Cardiac fibroblast (primary cell): ENCODE measurements at regions not wholly inside any gene's neighbourhood (a gene's known extent, or its start where the extent isn't known, plus 50 kb on each side); places are given as distances from the start of the nearest gene placed in this dataset.
"Not testable (repeated sequence)": the region's sequence is repeated elsewhere in the genome, so short reads cannot be mapped to it uniquely, and the experiment has no call there.

Source experiments
- DNase-seq, 2 donors: peaks; one replicate each; pipeline versions ENCODE4 v3.0.0 to v3.0.0-alpha.2; 2010; ENCODE audit warnings: low read depth in 2 of 2
- H3K4me3 ChIP-seq, 2 donors: replicated peaks in 1 of 2; 1 replicate in 1 of 2; 2 replicates in 1 of 2; pipeline ENCODE4 v1.5.1; 2011; ENCODE audit warnings: low read depth in 2 of 2, low read length in 2 of 2, mild to moderate bottlenecking in 2 of 2, moderate library complexity in 1 of 2
- TF ChIP-seq, protein P1 (sequence below): IDR thresholded peaks from one replicate; pipeline ENCODE4 v1.5.1; 2011; ENCODE audit warnings: low read depth, mild to moderate bottlenecking, low read length, inconsistent platforms

DNA sequence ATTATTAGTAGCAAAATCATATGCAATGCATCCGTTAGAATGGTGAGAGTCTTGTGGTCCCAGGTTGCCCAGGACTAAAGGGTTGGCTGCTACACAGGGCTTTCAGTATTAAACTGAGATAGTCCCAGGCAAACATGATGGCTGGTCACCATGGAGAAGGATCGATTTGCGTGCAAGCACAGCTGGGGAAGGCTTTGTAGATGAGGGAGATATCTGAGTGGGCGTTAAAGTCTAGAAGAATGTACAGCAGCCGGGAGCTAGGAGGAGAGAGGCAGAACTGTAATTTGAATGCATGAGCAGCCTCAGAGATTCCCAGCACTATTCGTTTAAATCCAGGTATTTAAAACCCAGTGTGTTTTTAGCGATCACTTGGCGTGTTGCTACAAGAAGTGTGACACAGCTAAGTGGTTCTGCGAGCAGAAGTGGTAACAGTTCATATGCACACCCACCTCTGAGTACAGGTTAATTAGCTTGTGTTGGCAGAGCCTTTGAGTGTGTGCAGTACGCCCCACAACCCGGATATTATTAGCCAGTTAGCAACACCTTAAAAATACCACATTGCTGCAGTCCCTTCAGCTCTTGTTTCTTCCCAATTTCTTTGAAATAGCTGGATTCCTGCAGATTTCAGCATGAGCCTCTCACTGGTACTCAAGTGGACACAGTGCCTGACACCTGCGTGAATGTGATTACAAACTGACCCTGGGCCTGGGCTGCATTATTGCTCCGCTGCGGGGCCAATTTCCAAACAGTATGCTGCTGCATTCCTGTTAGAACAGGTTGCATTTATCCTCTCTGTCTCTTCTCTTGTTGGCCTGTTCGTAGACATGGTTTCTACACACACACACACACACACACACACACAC, 67.2 kb upstream of the SCAF4 start:
- DNase-seq = no peak
- H3K4me3 ChIP-seq = no peak overlapping the region
- TF ChIP-seq, protein P1, sequence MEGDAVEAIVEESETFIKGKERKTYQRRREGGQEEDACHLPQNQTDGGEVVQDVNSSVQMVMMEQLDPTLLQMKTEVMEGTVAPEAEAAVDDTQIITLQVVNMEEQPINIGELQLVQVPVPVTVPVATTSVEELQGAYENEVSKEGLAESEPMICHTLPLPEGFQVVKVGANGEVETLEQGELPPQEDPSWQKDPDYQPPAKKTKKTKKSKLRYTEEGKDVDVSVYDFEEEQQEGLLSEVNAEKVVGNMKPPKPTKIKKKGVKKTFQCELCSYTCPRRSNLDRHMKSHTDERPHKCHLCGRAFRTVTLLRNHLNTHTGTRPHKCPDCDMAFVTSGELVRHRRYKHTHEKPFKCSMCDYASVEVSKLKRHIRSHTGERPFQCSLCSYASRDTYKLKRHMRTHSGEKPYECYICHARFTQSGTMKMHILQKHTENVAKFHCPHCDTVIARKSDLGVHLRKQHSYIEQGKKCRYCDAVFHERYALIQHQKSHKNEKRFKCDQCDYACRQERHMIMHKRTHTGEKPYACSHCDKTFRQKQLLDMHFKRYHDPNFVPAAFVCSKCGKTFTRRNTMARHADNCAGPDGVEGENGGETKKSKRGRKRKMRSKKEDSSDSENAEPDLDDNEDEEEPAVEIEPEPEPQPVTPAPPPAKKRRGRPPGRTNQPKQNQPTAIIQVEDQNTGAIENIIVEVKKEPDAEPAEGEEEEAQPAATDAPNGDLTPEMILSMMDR = no peak

DNA sequence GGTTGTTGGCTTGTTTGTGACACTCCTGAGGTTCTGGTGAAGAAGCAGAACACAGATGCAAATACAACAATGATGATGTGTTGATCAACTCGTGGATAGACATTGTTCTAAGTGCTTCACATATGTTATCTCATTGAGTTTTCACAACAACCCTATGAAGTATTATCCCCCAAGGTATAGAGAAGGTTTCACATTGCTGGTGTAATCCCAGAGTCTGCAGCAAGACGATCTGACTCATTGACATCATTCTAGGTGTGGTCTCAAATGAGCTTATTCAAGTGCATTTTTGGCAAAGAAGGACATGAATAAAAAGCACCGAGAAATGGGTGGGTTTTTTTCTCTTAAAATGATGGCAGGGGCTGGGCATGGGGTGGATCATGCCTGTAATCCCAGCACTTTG, 64.1 kb upstream of the SCAF4 start:
- TF ChIP-seq, protein P1 = no peak
- H3K4me3 ChIP-seq = no peak overlapping the region
- no peak for DNase-seq

DNA sequence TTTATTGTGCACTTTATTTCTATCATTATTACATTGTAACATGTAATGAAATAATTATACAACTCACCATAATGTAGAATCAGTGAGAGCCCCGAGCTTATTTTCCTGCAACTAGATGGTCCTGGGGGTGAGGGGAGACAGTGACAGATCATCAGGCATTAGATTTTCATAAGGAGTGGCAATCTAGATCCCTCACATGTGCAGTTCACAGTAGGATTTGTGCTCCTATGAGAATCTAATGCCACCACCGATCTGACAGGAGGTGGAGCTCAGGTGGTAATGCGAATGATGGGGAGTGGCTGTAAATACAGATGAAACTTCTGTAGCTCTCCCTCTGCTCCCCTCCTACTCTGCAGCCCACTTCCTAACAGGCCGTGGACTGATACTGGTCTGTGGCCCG, 58.5 kb upstream of the SCAF4 start:
- DNase-seq, H3K4me3 ChIP-seq: not testable (repeated sequence)

DNA sequence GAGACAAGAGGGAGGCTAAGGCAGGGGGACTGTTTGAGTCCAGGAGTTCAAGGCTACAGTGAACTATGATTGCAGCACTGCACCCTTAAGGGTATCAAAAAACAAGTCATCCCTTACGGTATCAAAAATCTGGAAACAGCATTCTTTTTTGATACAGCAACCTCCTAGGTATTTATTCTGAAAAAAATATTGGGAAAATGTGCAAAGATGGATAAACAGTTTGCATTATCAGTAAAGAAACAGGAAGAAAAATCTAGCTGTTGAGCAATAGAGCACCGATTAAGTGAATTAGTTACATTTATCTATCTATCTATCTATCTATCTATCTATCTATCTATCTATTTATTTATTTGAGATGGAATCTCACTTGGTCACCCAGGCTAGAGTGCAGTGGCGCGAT, 56.7 kb upstream of the SCAF4 start:
- no peak for DNase-seq
- H3K4me3 ChIP-seq = no peak overlapping the region
- TF ChIP-seq, protein P1 = no peak

DNA sequence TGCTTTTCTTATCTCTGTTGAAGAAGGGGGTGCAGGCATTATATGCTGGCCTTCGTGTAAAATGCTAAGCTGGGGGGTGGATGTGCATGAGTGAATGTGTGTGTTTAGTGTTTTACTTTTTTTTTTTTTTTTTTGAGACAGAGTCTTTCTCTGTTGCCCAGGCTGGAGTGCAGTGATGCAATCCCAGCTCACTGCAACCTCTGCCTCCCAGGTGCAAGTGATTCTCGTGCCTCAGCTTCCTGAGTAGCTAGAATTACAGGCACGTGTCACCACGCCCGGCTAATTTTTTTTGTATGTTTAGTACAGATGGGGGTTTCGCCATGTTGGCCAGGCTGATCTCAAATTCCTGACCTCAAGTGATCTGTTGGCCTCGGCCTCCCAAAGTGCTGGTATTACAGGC, 55.8 kb upstream of the SCAF4 start:
- DNase-seq, H3K4me3 ChIP-seq: not testable (repeated sequence)

DNA sequence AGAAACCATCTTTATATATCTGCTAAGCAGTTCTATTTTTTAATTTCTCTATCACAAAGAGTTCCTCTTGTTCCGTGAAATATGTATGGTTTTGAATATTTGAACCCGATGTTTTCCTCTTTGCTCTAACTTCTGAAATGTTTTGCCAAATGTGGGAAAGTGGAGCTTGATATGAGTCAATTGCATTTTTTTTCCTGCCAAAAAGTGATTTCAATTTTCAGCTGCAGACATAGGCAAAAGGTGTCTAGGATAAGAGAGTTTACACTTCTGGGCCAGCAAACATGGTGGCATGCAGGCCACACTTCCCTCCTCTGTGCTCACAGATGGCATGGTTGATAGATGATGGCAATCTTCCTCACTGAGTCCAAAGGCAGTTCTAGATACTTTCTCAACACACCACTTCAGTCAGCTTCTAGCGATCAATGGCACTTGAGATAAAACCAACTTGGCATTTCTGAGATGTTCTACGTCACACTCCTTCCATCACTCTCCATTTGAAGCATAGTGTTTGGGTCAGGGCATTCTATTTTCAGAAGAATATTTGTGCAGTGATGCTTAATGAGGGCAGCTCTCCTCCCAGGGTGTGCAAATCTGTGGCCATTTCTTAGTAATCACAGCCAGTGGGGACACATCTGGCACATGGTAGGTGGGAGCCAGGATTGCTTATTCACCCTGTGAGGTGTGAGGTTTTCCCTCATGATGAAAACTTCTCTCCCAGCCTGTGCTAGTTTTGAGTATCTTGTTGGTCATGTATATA, 54.4 kb upstream of the SCAF4 start:
- H3K4me3 ChIP-seq = no peak overlapping the region
- TF ChIP-seq, protein P1 = no peak
- DNase-seq = no peak

DNA sequence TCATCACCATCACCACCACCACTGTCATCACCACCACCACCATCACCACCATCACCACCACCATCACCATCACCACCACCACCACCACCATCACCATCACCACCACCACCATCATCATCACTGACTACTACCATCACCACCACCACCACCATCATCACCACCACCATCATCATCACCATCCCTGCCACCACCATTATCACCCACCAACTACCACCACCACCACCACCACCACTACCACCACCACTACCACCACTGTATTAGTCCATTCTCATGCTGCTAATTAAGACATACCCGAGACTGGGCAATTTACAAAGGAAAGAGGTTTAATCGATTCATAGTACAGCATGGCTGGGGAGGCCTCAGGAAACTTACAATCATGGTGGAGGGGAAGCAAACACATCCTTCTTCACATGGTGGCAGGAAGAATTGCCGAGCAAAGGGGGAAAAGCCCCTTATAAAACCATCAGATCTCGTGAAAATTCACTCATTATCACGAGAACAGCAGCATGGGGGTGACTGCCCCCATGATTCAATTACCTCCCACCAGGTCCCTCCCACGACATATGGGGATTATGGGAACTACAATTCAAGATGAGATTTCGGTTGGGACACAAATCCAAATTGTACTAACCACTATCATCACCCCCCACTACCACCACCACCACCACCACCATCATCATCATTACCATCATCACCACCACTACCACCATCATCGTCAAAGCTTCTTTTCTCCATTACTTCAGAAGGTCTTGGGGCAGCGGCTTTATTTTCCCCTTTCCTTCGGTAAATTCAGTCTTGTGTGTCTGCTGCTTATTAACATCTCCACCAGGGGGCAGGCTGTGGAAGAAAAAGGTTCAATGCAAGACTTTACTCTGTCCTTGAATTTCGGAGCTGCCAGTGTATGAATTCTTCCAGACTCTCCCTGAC, 53.6 kb upstream of the SCAF4 start:
- not testable (repeated sequence) for H3K4me3 ChIP-seq
- TF ChIP-seq, protein P1 = peak; percentile 72
- DNase-seq = peak; percentile 87
